ENCODE measurements at regions not wholly inside any gene's neighbourhood (a gene's known extent, or its start where the extent isn't known, plus 50 kb on each side); places are given as distances from the start of the nearest gene placed in this dataset.
"Not testable (repeated sequence)": the region's sequence is repeated elsewhere in the genome, so short reads cannot be mapped to it uniquely, and the experiment has no call there.

DNA sequence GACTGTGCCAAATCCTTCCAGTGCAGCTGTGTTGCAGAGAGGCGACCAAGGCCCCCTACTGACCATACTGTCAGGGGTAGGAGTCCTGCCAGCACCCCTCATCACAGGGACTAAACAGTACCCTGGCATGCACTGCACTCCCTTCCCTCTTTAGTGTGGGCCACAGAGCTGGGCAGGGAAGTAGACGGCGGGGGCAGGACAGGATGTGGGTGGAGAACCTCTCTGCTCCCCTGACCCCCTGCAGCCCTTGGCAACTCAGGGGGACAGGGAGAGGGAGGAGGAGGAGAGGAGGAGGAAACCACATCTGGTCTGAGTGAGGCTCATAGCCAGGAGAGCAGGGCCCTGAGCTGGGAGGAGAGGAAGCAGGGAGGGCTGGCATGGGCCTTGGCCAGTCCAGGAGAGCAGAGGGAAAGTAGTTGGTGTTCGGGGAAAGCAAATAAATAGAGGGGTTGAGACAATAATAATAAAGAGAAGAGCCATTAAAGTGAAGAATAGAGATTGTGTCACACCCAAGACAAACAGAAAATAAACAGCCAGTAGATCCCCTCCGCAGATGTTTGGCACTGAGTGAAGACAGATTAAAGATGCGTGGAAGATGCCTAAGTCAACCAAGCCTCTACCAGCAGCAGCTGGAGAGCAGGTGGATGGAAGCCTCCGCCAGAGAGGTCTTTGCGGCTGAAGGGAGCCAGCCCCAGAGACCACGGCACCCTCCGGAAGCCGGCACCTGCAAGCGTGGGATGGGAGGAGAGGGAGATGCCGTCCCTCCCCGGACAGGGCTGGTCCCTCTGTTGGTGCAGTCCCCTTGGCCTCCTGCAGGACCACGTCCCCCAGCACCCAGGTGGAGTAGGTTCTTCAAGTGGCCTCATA lies 61.5 kb downstream of the RPUSD4 start:
- DNase-seq, result no peak

GRCh38 chr11:126148317-126148716 lies 63.1 kb downstream of the RPUSD4 start:
- no peak for DNase-seq

DNA sequence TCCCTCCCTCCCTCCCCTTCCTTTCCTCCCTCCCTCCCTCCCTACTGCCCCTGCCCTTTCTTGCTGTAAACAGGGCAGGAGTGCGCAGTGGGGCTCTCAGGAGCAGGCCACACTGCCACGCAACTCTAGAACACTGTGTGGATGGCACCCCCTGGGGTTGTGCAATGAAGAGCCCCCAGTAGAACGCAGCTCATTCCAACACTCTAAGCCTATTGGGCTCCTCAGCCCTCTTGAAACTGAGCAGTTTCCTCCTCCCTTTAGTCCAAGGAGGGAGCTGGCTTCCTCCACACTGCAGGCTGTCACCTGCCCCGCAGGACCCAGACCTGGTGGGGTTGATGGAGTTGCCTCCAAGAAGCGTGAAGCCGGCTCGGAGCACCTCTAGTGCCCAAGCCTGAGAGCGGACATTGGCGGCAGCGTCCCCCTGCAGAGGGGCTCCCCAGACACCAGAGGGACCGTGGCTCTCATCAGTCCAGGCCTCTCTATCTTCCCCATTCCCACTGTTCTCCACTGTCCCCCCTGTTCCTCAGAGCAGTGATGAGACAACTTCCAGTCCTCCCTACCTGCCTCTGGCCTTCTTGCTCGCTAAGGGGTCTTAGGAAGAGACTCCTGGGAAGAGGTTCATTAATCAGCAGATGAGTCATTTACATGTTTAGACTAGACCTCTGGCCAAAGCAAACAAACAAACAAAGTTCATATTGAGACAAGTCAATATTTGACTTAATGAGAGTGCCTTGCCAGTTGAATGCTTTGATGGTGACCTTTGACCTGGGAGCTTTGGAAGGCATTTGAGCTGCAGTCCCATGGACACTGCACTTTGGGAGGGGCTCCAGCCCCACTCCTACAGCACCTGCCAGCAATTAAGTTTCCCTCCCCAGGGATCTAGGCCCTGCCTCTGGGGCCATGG lies 64.0 kb downstream of the RPUSD4 start:
- DNase-seq, result no peak

DNA sequence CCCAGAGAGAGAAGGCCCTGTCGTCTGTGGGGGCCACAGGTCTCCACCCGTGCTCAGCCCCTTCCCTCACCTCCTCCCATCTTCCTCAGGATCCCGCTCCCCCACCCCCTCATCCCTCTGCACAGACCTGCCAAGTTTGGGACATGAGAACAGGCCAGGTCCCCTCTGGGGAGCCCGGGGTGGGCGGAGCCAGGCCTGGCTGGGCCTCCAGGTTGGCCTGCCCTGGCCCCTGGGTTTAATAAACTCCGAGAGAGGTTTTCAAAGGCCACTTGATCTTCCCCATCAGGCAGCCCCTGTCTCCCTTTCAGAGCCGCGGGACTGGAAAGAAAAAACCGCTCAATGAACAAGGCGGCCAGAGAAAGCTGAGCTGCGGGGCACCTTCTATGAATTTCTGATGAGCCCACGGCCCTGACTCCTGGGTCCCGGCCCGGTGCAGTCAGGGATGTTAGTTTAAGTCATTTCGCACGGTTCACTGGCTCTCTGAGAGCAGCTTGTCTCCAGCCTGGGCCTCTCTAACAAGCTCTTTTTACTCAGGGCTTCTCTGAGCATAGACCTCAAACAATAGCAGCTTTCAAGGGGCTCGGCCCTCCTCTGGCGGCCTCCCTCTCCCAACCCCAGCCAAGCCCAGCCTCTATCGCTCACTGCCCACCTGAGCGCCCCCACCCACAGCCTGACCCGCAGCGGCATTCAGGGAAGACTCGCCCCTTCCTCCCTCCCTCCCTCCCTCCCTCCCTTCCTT lies 64.8 kb downstream of the RPUSD4 start:
- peak; percentile 50 for DNase-seq

DNA sequence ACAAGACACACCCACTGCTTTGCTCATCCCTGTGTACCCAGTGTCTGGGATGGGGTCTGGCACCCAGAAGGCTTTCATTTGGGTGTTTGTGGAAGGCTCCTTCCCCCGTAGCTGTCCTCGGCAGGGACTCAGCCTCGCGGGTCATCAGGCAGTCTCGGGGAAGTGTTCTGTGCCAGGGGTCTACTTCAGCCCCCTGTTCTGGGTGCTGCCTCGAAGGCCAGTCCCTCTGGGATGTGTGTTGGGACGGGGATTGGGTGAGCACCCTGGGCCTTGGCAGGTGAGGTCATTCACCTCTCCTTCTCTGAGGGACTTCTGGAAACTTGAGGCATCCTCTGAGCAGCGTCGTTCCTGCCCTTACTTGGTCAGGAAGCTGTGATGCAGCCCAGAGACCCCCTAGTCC lies 65.5 kb downstream of the RPUSD4 start:
- DNase-seq, result no peak

DNA sequence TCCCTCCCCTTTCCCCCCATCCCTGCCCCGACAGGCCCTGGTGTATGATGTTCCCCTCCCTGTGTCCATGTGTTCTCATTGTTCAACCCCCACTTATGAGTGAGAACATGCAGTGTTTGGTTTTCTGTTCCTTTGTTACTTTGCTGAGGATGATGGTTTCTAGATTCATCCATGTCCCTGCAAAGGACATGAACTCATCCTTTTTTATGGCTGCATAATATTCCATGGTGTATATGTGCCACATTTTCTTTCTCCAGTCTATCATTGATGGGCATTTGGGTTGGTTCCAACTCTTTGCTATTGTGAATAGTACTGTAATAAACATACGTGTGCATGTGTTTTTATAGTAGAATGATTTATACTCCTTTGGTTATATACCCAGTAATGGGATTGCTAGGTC lies 68.0 kb downstream of the RPUSD4 start:
- not testable (repeated sequence) for DNase-seq

GRCh38 chr11:126140926-126141280 lies 70.5 kb downstream of the RPUSD4 start:
- peak; percentile 8 for DNase-seq

DNA sequence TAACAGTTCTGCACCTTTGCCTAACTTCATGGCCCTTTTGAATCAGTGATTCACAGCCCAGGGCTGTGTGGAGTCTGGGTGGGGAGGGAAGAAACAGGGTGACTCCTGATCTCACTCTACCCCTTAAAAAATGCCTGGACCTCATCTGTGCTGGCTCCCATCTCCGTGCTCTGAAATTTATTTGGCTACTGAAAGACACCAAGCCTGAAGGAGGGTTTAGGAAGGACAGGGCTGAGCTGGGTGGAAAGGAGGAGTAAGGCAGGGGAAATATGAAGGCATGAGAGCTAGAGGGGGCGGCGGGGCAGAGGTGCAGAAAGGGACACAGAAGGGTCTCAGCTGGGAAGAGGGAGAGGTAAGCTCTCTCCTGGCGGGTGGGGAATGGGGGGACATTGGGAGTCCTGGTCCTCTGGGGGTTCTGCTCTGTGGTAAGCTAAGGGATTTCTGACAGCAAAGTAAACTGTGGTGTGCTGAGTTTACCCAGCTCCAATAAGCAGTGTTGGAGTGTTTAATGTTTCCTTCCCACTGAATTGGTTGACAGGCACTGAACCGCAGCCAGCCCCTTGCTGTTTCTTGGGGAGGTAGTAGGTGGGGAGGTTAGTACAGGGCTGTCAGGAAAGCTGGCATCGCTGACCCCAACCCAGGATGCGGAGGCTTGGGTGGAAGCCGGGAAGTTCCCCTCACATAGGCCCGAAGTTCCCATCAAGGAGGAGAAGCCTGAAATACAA lies 71.1 kb downstream of the RPUSD4 start:
- no peak for DNase-seq

GRCh38 chr11:126139111-126140091 lies 72.0 kb downstream of the RPUSD4 start:
- DNase-seq, result no peak

DNA sequence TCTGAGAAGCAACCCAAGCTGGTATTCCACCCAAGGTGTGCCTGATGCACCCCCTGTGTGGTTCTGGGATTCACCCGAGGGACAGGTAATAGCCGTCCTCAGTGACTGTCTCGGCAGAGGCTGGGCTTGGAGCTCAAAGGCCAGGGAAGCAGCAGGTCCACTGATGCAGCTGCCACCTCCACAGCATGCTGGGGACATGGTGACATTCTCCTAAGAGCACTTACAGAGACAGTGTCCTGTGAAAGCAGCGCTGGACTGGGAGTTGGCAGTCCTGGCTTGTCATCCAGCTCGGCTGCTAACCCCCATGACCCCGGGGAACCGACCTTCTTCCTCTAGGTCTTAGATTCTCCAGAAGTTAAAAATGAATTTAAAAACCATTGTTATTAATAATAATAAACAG lies 72.8 kb downstream of the RPUSD4 start:
- DNase-seq, result no peak

DNA sequence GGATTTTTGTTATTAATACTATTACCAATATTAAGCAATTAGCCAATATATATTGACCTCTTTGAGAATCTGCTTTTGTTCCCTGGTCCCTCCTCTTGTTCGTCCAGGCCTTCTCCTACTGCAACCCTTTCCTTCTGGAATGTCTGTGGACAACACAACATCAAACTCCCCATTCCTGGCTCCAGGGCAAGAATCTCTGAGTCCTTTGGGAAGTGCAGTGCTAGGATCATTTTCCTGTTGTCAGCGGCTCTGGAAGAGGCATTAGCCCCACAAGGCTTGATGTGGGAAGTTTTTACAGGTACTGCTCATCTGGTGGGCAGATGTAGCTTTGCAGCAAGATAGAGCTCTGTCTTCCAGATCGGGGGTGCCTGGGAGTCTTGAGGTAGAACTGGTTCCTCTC lies 74.3 kb downstream of the RPUSD4 start:
- no peak for DNase-seq

GRCh38 chr11:126136507-126136906 lies 73.8 kb upstream of the CDON start:
- no peak for DNase-seq

DNA sequence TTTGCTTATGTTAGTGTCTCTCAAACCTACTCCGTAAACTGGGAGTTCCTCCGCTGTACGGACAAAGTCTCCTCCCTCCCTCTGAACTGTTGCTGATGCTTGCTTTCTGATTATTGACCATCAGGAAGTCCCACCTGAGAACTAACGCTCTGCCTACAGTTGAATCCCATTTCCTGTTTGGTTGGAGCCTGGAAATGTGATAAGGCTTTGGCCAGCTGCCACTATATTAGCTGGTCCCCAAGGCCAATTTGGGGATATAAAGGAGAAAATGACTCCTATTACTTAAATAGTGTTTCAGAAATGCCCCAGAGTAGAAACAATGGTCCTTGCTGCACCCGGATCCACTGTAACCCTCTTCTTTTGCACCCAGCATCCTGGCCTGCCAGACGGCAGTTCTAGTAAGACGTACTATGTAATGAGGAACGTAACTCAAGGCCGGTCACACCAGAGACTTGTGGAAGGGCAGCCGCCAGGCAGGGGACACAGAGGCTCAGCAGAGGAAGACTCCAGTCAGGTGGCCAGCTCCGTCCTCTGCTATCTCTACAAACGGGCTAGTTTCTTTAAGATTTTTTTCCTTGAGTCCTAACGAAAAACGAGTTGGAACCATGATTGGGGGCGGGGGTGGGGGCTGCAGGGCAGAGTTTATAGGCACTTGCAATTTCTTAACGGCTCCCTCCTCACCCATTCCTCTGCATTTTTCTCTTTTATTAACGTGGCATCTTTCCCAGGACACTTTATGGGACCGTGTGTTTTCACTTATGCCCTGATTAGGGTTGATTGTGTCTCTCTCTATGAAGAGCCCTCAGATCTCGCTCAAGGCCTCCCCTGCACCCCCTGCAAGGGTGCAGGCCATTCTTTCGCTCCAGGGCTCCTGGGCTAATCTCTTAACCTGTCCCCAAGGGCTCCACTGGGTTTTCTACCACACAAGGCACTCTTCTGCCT lies 72.8 kb upstream of the CDON start:
- no peak for DNase-seq

GRCh38 chr11:126134461-126135155 lies 71.9 kb upstream of the CDON start:
- no peak for DNase-seq

- no peak for DNase-seq
These were observed 71.2 kb upstream of the CDON start for GRCh38 chr11:126133901-126134300.

DNA sequence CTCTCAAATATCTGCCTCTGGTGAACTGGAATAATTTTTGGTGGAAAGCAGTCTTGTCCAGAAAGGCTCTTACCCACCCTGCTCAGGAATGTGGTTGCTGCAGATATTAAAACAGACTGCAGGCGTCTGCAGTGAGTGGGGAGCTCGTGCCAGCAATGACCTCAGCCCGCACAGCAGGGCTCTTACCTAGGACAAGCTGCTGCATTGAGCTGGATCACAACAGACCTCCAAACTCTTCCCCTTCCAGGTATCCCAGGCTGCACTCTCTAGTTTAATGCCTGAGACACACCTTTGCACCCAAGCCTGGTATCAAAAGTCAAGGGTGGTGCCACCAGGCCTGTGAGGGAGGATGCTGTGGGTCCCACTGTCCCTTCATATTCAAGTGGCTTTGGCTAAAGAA lies 69.7 kb upstream of the CDON start:
- DNase-seq, result no peak

GRCh38 chr11:126130781-126131180 lies 68.1 kb upstream of the CDON start:
- not testable (repeated sequence) for DNase-seq

- DNase-seq, result no peak
These were observed 67.3 kb upstream of the CDON start for GRCh38 chr11:126129727-126130671.
